Liver (tissue), 3 donors: ENCODE measurements at regions not wholly inside any gene's neighbourhood (a gene's known extent, or its start where the extent isn't known, plus 50 kb on each side); places are given as distances from the start of the nearest gene placed in this dataset.

Experiments used
- CTCF ChIP-seq: fragments of 150-350 bp; IDR thresholded peaks from 2 replicates; pipeline ENCODE4 v1.5.1; 2017; ENCODE audit warnings: improper control_type of control experiment, low read depth, low read length; ENCODE audit not compliant: missing input control
- FOXA1 ChIP-seq: IDR thresholded peaks from 2 replicates; pipeline ENCODE4 v1.6.1; 2016; ENCODE audit warnings: antibody characterized with exemption
- RAD21 ChIP-seq, 2 donors: IDR thresholded peaks; 2 replicates each; pipeline ENCODE4 v1.6.1; 2016; ENCODE audit warnings: antibody characterized with exemption in 2 of 2, mild to moderate bottlenecking in 2 of 2
- YY1 ChIP-seq: IDR thresholded peaks from 2 replicates; pipeline ENCODE4 v1.6.1; 2016; ENCODE audit warnings: antibody characterized with exemption, mild to moderate bottlenecking
- donor health status: healthy.
- donor health status: healthy.

GRCh38 chr20:43855803-43856202 is 58.8 kb upstream of the TOX2 start:
- no peak for TF ChIP-seq CTCF
- no peak for TF ChIP-seq RAD21 (IDR thresholded peaks at IDR 0.05)
- no peak for TF ChIP-seq YY1
- no peak for TF ChIP-seq FOXA1
